ENCODE measurements at regions not wholly inside any gene's neighbourhood (a gene's known extent, or its start where the extent isn't known, plus 50 kb on each side); places are given as distances from the start of the nearest gene placed in this dataset.

DNA sequence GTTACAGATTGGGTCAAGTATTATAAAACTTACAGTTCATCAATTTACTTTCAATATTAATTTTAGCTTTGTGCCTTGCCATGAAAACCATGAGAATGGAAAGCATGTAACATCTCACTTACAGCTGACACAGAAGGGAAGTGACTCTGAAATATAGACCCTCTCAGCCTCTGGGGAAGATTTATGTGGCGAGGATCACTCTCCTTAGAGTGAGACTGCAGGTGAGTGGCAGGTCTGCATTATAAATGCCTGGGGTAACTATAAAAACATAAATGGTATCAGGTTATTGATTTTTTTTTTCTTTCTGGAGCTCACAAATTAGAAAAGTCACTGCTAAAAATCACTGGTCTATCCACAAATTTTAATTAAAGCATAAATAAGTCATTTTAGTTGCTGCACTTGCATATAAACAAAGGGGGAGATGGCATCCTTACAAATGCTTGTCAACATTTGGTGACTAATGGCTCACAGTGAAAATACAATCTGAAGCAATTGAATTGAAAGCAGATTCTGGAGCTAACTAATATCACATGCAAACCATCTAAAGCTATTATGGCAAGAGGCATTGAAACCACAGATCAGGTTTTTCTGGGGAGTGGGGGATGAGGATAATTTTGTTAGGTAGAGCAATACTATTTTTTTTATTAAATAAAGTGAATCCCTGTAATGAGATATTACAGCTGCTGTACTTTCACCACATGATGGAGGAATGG is 200.9 kb downstream of the TM2D1 start:
- DNase-seq (ENCODE audit: low read depth in 2 of 2), result no peak

DNA sequence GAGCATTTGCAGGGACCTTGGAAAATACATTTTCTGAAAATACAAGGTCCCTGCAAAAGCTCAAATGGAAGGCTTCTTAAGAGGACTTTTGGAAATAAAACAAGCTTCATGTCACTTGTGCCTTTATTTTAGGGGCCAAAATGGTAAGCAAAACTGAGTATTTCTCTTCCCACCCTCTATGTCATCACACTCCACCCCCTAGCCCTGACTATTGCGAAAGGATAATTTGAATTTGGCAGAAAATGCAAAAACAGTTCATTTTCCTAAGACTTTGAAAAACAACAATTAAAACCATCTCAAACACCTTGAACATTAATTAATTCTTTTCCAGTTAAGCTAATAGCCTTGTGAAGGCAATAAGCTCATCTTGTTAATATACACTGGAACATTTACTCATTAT is 201.7 kb downstream of the TM2D1 start:
- DNase-seq (ENCODE audit: low read depth in 2 of 2), result no peak

DNA sequence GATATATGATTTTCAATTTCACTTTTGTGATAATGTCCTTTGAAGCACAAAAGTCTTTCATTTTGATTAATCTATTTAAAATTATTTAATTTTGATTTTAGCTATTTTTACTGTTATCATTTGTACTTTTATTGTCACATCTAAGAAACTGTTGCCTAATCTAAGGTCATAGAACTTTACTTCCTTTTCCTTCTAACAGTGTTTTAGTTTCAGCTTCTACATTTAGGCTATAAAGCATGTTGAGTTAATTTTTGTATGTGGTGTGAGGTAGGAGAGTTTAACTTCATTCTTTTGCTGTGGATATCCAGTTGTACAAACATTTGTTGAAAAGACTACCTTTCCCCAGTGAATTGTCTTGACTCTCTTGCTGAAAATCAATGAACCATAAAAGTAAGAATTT is 204.5 kb downstream of the TM2D1 start:
- no peak for DNase-seq (ENCODE audit: low read depth in 2 of 2)

DNA sequence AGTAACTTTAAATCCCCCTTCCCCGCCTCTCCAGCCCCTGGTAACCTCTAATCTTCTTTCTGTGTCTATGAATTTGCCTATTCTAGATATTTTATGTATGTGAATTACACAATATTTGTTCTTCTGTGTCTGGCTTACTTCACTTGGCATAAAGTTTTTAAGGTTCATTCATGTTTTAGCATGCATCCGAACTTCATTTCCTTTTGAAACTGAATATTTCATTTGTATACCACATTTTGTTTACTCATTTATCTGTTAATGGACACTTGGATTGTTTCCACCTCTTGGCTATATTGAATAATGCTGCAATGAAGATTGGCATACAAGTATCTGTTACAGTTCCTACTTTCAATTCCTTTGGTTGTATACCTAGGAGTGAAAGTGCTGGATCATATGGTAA is 205.3 kb downstream of the TM2D1 start:
- DNase-seq (ENCODE audit: low read depth in 2 of 2), result no peak

DNA sequence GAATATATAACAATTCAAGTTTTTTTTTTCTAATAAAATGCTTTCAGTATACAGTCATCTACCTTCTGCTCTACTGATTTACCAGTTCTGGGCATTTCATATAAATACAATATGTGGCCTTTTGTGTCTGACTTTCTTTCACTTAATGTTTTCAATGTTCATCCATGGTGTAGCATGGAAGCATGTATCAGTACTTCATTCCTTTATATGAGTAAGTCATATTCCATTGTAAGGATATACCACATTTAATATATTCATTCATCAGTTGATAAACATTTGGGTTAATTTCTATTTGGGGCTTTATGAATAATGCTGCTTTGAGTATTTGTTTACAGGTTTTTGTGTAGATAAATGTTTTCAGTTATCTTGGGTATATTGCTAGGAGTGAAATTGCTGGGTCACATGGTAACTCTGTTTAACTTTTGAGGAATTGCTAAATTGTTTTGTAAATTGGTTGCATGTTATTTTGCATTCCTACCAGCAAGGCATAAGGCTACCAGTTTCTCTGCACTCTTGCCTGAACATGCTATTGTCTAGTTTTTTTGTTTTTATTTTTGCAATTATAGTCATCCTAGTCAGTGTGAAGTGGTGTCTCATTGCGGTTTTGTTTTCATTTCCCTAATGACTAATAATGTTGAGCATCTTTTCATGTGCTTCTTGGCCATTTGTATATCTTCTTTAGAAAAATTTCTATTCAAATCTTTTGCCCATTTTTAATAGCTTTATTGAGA is 206.1 kb downstream of the TM2D1 start:
- no peak for DNase-seq (ENCODE audit: low read depth in 2 of 2)

DNA sequence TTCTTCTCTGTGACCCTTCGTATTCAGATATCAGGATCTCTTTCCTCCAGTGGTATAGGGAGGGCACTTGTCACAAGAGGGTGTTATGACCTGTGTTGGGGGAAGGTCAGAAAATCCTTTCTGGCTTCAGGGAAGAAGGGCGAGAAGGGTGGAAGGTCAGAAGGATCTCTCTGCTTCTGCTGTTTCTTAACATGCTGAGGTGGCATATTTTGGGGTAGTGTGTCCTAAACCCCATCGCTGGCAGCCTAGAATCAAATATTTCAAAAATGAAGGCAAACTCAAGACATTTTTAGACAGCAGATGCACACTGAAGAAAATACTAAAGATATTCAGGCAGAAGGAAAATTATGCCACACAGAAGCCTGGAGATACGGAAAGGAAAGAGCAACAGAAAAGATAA is 207.6 kb downstream of the TM2D1 start:
- no peak for DNase-seq (ENCODE audit: low read depth in 2 of 2)

DNA sequence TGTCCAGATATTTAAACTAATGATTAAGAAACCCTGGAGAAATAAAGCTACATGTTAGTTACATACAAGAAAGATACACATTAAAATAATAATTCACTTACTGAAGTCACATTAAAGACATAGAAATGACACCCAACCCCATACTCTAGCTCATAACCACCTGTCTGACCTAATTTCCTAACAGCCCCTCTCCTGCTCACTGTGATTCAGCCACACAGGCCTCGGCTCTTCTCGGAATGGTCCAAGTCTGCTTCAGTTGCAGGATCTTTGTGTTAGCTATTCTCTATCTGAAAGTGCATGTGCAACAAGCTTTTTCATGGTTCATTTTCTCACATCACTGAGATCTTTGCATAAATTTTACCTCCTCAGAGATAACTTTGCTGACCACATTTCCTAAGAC is 209.8 kb downstream of the TM2D1 start:
- no peak for DNase-seq (ENCODE audit: low read depth in 2 of 2)
